SU-DHL-6 (cell line): ENCODE measurements at regions not wholly inside any gene's neighbourhood (a gene's known extent, or its start where the extent isn't known, plus 50 kb on each side); places are given as distances from the start of the nearest gene placed in this dataset.

Experiments
- H2AFZ ChIP-seq: fragments of 200-600 bp; sonication (generic); 2 replicates; pipeline ENCODE4 v1.6.1; 2014; ENCODE audit warnings: low read depth, mild to moderate bottlenecking, moderate library complexity, mixed read lengths, antibody characterized with exemption, low read length; ENCODE audit not compliant: severe bottlenecking
- H3F3A ChIP-seq: fragments of 200-600 bp; shearing (Covaris generic); 2 replicates; pipeline ENCODE4 v1.6.0; 2016; ENCODE audit warnings: antibody characterized with exemption, mild to moderate bottlenecking; ENCODE audit not compliant: insufficient read depth
- H3K27ac ChIP-seq: fragments of 200-600 bp; sonication (generic); 2 replicates; pipeline ENCODE4 v1.5.1; 2016; ENCODE audit warnings: low read depth, mild to moderate bottlenecking, low read length, moderate library complexity, mixed read lengths
- H3K27me3 ChIP-seq: fragments of 200-600 bp; sonication (generic), shearing (Covaris generic); 2 replicates; pipeline ENCODE4 v1.6.0; 2014; ENCODE audit warnings: mild to moderate bottlenecking, low read length
- H3K36me3 ChIP-seq: fragments of 200-600 bp; sonication (generic); 2 replicates; pipeline ENCODE4 v1.6.1; 2014; ENCODE audit warnings: mild to moderate bottlenecking, low read length, mixed read lengths
- H3K4me2 ChIP-seq: fragments of 300-600, 200-600 bp; shearing (Covaris generic), sonication (generic); 2 replicates; pipeline ENCODE4 v1.6.0; 2014; ENCODE audit warnings: low read length, low read depth, mild to moderate bottlenecking; ENCODE audit not compliant: poor library complexity, severe bottlenecking
- H3K4me3 ChIP-seq: fragments of 200-600 bp; sonication (generic); 2 replicates; pipeline ENCODE4 v1.5.1; 2014; ENCODE audit warnings: antibody characterized with exemption, low read length, mild to moderate bottlenecking, mixed read lengths; ENCODE audit not compliant: insufficient read depth, poor library complexity, severe bottlenecking
- H3K79me2 ChIP-seq: fragments of 200-600 bp; sonication (generic); 2 replicates; pipeline ENCODE4 v1.6.1; 2014; ENCODE audit warnings: mild to moderate bottlenecking, low read length, moderate library complexity; ENCODE audit not compliant: insufficient read depth
- H3K9ac ChIP-seq: fragments of 200-600 bp; sonication (generic); 2 replicates; pipeline ENCODE4 v1.7.0; 2014; ENCODE audit warnings: mild to moderate bottlenecking, low read length
- H3K9me2 ChIP-seq: fragments of 200-600 bp; sonication (generic); replicated peaks from 2 replicates; pipeline ENCODE4 v1.6.1; 2014; ENCODE audit warnings: low read length; ENCODE audit not compliant: insufficient read depth
- H3K9me3 ChIP-seq: fragments of 200-600 bp; sonication (generic); 2 replicates; pipeline ENCODE4 v1.6.1; 2014; ENCODE audit warnings: low read length, mixed read lengths; ENCODE audit not compliant: insufficient read depth
- H4K20me1 ChIP-seq: fragments of 200-600 bp; sonication (generic); 2 replicates; pipeline ENCODE4 v1.6.1; 2014; ENCODE audit warnings: low read depth, mild to moderate bottlenecking, antibody characterized with exemption, low read length, moderate library complexity, mixed read lengths
- CTCF ChIP-seq: fragments of 200-600 bp; sonication (generic); IDR thresholded peaks from one replicate; pipeline ENCODE4 v1.5.1; 2017; ENCODE audit warnings: antibody characterized with exemption, mild to moderate bottlenecking, low read length, moderate library complexity; ENCODE audit not compliant: insufficient read depth, poor library complexity, severe bottlenecking
- EZH2phosphoT487 ChIP-seq: fragments of 200-600 bp; sonication (generic), shearing (Covaris generic); conservative IDR thresholded peaks from 2 replicates; pipeline ENCODE4 v1.6.1; 2018; ENCODE audit warnings: mild to moderate bottlenecking, antibody characterized with exemption, low read length, moderate library complexity, mixed read lengths

GRCh38 chr5:4208537-4208936 is 612.9 kb downstream of the IRX1 start:
- TF ChIP-seq CTCF (no peak), EZH2phosphoT487 (no peak)
- Histone ChIP-seq H3K27ac (no peak overlapping the region), H3K79me2 (no peaks in the 10 kb centered on the region), H3K9me3 (no peaks in the 10 kb centered on the region), H3K4me2 (no peak overlapping the region), H4K20me1 (no peaks in the 10 kb centered on the region), H3K27me3 (0 out of 2 replicates have a peak, but pooled peaks cover 3% of the 10 kb centered on the region), H3K9me2 (no peaks in the 10 kb centered on the region), H3K4me3 (no peak overlapping the region), H2AFZ (no peak overlapping the region), H3F3A (no peaks in the 10 kb centered on the region), H3K36me3 (no peaks in the 10 kb centered on the region), H3K9ac (no peak overlapping the region)

GRCh38 chr5:4208996-4209395 is 613.4 kb downstream of the IRX1 start:
- H3K9me3 ChIP-seq = no peaks in the 10 kb centered on the region
- H3F3A ChIP-seq = no peaks in the 10 kb centered on the region
- H3K79me2 ChIP-seq = no peaks in the 10 kb centered on the region
- H3K9me2 ChIP-seq = no peaks in the 10 kb centered on the region
- no peak overlapping the region for H2AFZ ChIP-seq
- no peak overlapping the region for H3K4me2 ChIP-seq
- TF ChIP-seq CTCF = no peak
- no peak for TF ChIP-seq EZH2phosphoT487
- H3K36me3 ChIP-seq = no peaks in the 10 kb centered on the region
- H3K27ac ChIP-seq = no peak overlapping the region
- no peak overlapping the region for H3K4me3 ChIP-seq
- H3K27me3 ChIP-seq = peaks cover 3% of the 10 kb centered on the region; the same call in 1 of the 2 replicates
- H3K9ac ChIP-seq = no peak overlapping the region
- no peaks in the 10 kb centered on the region for H4K20me1 ChIP-seq

GRCh38 chr5:4212071-4212739 is 616.6 kb downstream of the IRX1 start:
- Histone ChIP-seq H3K9me2 (no peaks in the 10 kb centered on the region), H3F3A (no peaks in the 10 kb centered on the region), H3K9me3 (no peaks in the 10 kb centered on the region), H3K4me3 (no peak overlapping the region), H2AFZ (no peak overlapping the region), H4K20me1 (no peaks in the 10 kb centered on the region), H3K9ac (no peak overlapping the region), H3K27ac (no peak overlapping the region), H3K79me2 (no peaks in the 10 kb centered on the region), H3K27me3 (no peaks in the 10 kb centered on the region; the same call in 1 of the 2 replicates), H3K36me3 (no peaks in the 10 kb centered on the region), H3K4me2 (no peak overlapping the region)
- TF ChIP-seq CTCF (no peak), EZH2phosphoT487 (no peak)
